Heart left ventricle (tissue), 13 donors: ENCODE measurements at regions not wholly inside any gene's neighbourhood (a gene's known extent, or its start where the extent isn't known, plus 50 kb on each side); places are given as distances from the start of the nearest gene placed in this dataset.
"Not testable (repeated sequence)": the region's sequence is repeated elsewhere in the genome, so short reads cannot be mapped to it uniquely, and the experiment has no call there.

ENCODE experiments used
- POLR2A ChIP-seq, 2 donors: fragments of 450-650 bp; IDR thresholded peaks; one replicate each; pipeline ENCODE4 v1.6.1; 2017; ENCODE audit warnings: antibody characterized with exemption in 2 of 2, mild to moderate bottlenecking in 2 of 2, moderate library complexity in 2 of 2
- TF ChIP-seq, protein P1 (sequence below), 12 donors: fragments of 200-600 bp; sonication (generic) in 4 of 12; IDR thresholded peaks; one replicate each; pipeline versions ENCODE4 v1.5.0 to v1.8.0; 2018 to 2022; ENCODE audit warnings: antibody characterized with exemption in 12 of 12, mild to moderate bottlenecking in 5 of 12
- donor health status: ischemic (EF 13 %, LVEDD 7.1; RV severe dilation, severe dysfunction).
- donor health status: DM: no; HTN: yes; CAD: no.
- donor health status: DM: no; HTN: no; CAD: no.
- donor health status: ischemic (EF 25% LVEDD 6.9; RV normal size, moderate dysfunction).
- donor health status: ischemic (EF 25% LVEDD 5.7; RV mildly dilated, moderate dysfunction).
- donor health status: ischemic (EF 35%, LVEDD 5.7; RV mildly dilated, moderate dysfunction).
- donor health status: nonischemic (EF 11% LVEDD 7.7; RV severe dilation, severe dysfunction).
- donor health status: DM: yes; HTN: yes; CAD: no.
- donor health status: PGD.
- donor health status: ischemic (EF 29% LVEDD 5.4; RV normal size, mild dysfunction).
- donor health status: nonischemic (EF 23%, LVEDD 6.1; RV moderate dilation, normal function).

DNA sequence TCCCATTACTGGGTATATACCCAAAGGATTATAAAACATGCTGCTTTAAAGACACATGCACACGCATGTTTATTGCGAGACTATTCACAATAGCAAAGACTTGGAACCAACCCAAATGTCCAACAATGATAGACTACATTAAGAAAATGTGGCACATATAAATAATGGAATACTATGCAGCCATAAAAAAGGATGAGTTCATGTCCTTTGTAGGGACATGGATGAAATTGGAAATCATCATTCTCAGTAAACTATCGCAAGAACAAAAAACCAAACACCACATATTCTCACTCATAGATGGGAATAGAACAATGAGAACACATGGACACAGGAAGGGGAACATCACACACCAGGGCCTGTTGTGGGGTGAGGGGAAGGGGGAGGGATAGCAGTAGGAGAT, 65.5 kb upstream of the POU3F4 start:
- TF ChIP-seq, protein P1, sequence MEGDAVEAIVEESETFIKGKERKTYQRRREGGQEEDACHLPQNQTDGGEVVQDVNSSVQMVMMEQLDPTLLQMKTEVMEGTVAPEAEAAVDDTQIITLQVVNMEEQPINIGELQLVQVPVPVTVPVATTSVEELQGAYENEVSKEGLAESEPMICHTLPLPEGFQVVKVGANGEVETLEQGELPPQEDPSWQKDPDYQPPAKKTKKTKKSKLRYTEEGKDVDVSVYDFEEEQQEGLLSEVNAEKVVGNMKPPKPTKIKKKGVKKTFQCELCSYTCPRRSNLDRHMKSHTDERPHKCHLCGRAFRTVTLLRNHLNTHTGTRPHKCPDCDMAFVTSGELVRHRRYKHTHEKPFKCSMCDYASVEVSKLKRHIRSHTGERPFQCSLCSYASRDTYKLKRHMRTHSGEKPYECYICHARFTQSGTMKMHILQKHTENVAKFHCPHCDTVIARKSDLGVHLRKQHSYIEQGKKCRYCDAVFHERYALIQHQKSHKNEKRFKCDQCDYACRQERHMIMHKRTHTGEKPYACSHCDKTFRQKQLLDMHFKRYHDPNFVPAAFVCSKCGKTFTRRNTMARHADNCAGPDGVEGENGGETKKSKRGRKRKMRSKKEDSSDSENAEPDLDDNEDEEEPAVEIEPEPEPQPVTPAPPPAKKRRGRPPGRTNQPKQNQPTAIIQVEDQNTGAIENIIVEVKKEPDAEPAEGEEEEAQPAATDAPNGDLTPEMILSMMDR (IDR thresholded peaks at IDR 0.05) = not testable (repeated sequence)
- TF ChIP-seq POLR2A (IDR thresholded peaks at IDR 0.05) = not testable (repeated sequence)
